ENCODE measurements at regions not wholly inside any gene's neighbourhood (a gene's known extent, or its start where the extent isn't known, plus 50 kb on each side); places are given as distances from the start of the nearest gene placed in this dataset.

GRCh38 chr2:42961961-42962360 lies 169.6 kb upstream of the HAAO start:
- no peak for TF ChIP-seq EZH2 (IDR thresholded peaks at IDR 0.05)
- no peak for TF ChIP-seq POLR2AphosphoS5 (IDR thresholded peaks at IDR 0.05; ENCODE audit: borderline replicate concordance, low read depth, low read length)
- no peak for TF ChIP-seq FOXP2 (optimal IDR thresholded peaks at IDR 0.05; ENCODE audit: control extremely low read depth, extremely low read length, insufficient read depth)

Data from SK-N-MC (cell line).